Inferior parietal cortex (tissue), 1 donor: ENCODE measurements at regions not wholly inside any gene's neighbourhood (a gene's known extent, or its start where the extent isn't known, plus 50 kb on each side); places are given as distances from the start of the nearest gene placed in this dataset.

Experiments
- DNase-seq: peaks from one replicate; pipeline ENCODE4 v3.0.0-alpha.2; 2016; ENCODE audit errors: extremely low spot score

DNA sequence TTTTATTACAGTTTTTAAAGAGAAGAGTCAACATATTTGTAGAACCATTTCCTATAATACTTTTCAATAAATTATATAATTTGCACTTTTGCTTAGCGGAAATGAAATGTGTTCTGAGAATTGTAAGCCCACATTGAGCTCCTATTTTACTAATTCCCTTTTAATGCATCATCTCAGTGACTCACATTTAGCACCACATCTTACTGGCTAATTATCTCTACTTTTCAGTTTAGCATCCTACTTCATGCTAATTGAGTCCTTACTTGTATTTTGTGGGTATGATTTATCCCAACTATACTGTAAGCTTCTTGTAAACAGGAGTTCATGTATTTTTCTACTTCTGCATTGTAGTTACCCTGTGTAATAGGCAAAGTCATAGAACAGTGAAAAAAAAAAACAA is 67.5 kb downstream of the TMX1 start:
- no peak for DNase-seq

DNA sequence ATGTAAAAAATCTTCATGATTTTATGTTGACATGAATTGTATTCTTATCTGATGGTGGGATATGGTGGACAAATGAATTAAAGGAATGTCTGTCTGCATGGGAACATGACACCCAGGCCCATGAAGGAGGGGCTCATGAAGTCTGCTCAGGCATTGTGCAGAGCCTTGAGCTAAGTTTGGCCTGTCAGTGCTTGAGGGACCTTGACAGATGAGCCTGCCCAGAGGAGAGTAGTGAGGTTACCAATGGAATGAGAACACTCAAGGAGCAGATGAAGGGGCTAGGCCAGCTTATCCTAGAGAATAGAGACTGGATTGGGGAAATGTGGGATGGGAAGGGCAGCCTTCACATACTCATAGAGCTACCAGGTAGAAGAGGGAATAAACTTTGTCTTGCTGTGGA is 68.8 kb downstream of the TMX1 start:
- DNase-seq: no peak

- DNase-seq: peak; percentile 64
Observed at GRCh38 chr14:51310505-51310944, 70.5 kb downstream of the TMX1 start.

DNA sequence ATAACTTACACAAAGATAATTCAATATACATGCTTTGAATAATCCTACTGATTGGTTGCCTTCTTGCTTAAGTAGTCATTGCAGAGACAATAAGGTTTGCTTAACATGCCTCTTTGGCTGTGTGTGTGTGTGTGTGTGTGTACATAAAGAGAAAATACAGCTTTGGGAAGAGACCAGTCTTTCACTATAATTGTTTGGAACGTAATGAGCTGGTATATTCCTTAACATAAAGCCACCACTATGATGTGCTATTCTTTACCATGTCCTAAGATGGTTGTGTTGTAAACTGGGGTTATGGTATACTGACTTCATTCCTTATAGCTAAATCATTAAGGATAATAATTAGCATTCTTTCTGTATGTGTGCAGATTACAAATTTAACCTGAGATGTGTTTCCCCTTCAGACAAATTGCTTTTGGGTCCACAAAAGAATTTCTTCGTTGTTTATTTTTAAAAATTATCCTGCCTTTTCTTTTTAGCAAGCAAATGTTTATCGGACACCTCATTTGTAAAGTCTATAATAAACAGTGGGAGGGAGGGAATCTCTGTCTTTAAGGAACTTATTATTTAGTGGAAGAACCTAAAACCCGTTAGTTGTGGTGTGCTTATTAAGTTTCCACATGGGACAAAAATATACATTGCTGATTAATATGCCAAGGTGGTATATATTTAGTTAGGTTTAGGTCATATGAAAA is 74.4 kb downstream of the TMX1 start:
- DNase-seq: no peak

DNA sequence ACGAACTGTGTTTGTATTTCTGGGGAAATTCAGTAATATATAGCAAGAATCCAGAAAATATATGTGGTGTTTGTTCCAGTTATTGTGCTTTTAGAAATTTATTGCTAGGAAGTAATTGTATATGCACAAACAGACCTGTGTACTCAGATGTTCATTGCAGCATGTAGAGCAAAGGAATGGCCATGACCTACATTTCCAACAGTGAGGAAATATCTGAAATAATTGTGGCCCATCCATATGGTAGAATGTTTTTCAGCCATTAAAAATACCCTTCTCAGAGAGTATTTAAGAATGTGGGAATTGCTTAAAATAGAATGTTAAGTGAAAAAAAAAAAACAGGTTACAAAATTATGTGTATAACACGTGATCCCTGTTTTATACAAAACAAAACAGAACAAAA is 77.3 kb downstream of the TMX1 start:
- DNase-seq: no peak

DNA sequence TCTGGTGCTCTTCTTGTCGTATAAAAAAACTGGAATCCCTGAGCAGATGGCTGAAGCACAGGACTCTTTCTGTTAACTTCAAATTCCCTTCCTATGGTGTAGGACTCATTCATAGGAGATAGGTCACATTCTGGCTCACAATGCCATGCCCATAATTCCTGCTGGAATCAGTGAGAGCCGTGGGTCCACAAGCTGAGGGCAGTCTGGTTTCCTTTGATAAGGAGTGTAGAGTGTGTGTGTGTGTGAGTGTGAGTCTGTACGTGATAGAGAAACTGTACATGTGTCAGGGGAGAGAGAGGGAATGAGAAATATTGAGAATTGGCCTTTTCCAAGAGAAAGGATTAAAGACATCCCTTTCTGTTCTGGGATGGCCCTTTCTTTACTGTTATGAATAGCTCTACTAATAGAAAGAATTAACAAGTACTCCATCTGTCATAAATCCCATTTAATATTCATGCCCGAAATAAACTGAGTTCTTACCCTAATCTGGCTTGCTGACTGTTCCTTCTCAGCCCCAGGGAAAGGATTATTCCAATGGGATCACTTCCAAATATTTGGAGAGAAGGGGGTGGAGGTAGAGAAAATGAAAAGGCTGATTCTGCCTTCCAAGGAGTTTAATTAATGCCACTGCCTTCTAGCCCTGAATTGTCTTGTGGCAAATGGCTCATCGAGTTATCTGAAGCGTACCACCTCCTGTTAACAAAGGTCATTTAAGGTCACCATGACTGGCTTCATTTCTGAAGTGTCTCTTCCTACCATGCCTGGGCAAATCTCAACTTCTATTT is 79.0 kb downstream of the TMX1 start:
- DNase-seq: no peak

DNA sequence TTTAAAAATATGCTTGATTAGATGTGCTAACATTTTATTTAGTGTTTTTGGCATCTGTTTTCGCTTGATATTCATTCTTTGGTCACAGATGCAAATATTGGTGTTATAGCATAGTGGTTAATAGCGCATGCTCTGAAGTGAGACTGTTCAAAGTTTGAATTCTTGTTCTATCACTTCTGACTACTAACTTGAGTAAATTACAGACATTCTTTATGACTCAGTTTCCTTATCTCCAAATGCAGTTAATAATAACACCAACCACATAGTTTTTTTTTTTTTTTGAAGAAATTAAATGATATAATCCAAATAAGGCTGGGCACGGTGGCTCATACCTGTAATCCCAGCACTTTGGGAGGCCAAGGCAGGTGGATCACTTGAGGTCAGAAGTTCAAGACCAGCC is 81.0 kb downstream of the TMX1 start:
- no peak for DNase-seq

DNA sequence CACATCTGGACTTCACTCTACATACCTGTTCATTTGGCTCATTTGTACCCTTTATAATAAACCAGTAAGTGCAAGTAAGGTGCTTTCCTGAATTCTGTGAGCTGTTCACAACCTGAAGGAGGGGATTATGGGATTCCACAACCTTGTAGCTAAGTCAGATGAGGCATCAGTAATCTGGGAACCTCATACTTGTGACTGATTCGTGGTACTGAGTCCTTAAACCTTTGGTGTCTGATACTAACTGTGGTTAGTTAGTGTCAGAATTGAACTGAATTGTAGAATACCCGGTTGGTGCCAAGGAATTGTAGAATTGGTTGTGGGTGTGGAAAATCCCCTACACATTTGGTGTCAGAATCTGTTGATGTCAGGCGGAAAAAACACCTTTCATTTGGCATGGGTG is 83.4 kb downstream of the TMX1 start:
- no peak for DNase-seq

- no peak for DNase-seq
Observed at GRCh38 chr14:51327376-51327775, 87.3 kb downstream of the TMX1 start.

DNA sequence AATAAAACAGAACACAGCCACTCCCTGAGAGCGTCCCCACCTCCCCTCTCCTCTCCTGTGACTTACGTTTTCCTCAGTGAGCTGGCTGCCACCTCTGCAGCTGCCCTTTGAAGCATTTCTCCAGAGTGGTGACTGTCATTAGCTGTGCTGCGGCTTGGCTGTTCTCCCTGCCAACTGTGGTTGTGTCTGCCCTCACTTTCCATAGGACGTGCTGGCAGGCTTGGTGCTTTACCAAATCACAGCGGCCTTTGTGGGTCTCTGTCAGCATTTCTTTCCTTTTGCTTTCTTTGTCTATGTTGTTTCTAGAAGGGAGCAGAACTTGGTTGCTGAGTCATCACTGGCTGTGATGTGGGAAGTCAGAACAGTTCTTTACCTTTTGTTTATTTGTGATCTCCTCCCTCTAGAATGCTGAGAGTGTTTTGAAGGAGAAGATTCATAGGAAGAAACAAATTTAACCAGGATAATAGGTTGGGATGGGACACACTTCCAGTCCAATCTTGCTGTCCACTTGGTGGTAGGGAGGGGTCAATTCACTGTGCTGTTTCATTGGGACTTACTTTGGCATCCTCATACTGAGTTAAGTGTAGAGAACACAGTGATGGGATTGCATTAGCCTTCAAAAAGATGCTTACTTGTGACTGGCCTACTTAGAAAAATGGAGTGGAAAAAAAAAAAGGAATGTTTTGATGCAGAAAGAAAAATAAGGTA is 88.2 kb downstream of the TMX1 start:
- no peak for DNase-seq

- DNase-seq: no peak
Observed at GRCh38 chr14:51328772-51329353, 88.8 kb downstream of the TMX1 start.

- DNase-seq: no peak
Observed at GRCh38 chr14:51331486-51332367, 91.7 kb downstream of the TMX1 start.

DNA sequence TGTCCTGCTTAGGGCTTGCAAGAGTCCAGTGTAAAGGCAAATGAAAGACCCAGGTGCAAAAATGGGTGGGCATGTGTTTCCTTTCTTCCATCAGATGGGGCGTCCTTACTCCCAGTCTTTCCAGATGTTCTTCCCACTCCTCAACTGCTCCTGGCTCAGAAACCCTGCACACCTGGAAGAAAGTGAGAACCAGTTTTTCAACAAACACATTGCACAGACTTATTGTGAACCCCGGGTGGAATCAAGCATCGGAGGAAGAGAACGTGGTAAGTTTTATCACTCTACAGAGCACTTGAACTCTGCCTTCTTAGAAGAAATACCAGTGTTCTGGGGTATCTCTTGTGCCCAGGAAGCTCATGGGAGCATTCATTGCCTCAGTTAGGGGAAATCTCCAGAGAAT is 93.3 kb downstream of the TMX1 start:
- no peak for DNase-seq

- no peak for DNase-seq
Observed at GRCh38 chr14:51333901-51334521, 94.0 kb downstream of the TMX1 start.

DNA sequence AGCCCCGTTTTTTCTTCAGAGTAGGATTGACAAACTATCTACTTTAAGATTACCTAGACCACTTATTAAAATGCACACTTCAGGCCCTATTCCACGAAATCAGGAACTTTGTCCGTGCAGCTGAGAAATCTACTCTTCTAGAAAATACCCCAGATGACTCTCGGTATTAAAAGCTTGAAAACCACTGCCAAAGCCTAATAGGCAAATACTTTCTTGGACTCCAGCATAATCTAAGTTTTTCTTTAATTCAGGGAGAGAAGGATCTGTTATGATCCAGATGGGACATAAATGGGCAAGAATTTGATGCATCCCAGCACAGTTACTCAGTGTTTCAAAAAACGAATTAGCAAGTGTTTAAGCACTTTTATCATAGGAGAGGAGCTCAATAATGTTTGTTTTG is 94.5 kb downstream of the TMX1 start:
- DNase-seq: no peak

- no peak for DNase-seq
Observed at GRCh38 chr14:51335531-51335930, 95.5 kb downstream of the TMX1 start.

GRCh38 chr14:51335961-51336723 is 96.1 kb downstream of the TMX1 start:
- no peak for DNase-seq

DNA sequence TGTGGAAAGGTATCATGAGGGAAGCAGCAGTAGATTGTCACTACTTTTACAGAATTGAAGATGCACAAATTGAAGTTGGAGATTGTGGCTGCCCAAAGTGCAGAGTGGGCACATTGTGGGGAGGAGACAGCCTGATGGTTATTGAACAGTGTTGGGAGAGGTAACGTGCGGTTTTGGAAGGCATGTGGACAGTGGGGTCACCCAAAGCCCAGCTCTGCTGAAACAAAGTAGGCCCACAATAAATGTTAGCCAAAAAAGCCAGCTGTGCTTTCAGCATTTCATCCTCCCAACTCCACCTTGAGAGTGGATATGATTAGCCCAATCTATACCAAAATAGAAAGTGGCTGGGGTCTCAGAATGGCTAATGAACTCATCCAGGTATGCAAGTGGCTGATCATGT is 96.7 kb downstream of the TMX1 start:
- DNase-seq: no peak

DNA sequence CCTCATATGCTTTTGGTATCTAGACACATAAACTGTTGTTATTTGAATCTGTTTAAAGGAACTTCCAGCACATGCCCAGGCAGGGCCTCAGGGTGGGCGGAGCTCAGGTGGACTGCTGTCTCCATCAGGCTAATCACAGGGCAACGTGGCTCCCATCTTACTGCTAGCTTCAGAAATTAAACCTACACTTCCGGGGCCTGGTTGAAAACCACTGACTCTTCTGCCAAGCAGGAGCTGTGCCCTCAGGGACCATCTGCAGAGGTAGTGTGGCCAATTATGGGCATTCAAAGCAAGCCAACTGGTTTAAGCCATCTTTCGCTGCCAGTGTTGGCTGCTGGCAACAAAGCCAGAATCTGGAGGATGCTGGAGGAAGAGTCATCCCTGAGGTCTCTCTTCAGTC is 97.5 kb downstream of the TMX1 start:
- DNase-seq: no peak

- DNase-seq: no peak
Observed at GRCh38 chr14:51341338-51341737, 101.3 kb downstream of the TMX1 start.
